Calu3 (cell line): ENCODE measurements at regions not wholly inside any gene's neighbourhood (a gene's known extent, or its start where the extent isn't known, plus 50 kb on each side); places are given as distances from the start of the nearest gene placed in this dataset.

Source experiments
- BruUV-seq: library from RNA; stranded (reverse); fragments of 400-500 nt; replicated peaks from 2 replicates; lab custom pipeline; 2021; lab: Mats Ljungman, UMichigan
- CTCF ChIA-PET: fragments of 300-600 bp; sonication (Branson Sonifier 250); formaldehyde crosslinking; loops from one replicate; lab custom pipeline; 2022; ENCODE audit warnings: antibody characterized with exemption; lab: Charles Lee
- DNase-seq: peaks from one replicate; pipeline ENCODE4 v3.0.0; 2022
- H3K27ac Mint-ChIP-seq: one replicate; pipeline ENCODE4 v1.8.0; 2022; ENCODE audit warnings: mixed read lengths; ENCODE audit not compliant: unreplicated experiment
- H3K27me3 Mint-ChIP-seq: one replicate; pipeline ENCODE4 v1.8.0; 2022; ENCODE audit warnings: mixed read lengths; ENCODE audit not compliant: unreplicated experiment
- H3K36me3 Mint-ChIP-seq: one replicate; pipeline ENCODE4 v1.8.0; 2022; ENCODE audit warnings: mild to moderate bottlenecking, moderate library complexity, mixed read lengths; ENCODE audit not compliant: insufficient read depth, unreplicated experiment
- H3K4me1 Mint-ChIP-seq: one replicate; pipeline ENCODE4 v1.8.0; 2022; ENCODE audit warnings: mild to moderate bottlenecking, low read depth, mixed read lengths; ENCODE audit not compliant: unreplicated experiment
- H3K4me3 Mint-ChIP-seq: one replicate; pipeline ENCODE4 v1.8.0; 2022; ENCODE audit warnings: mild to moderate bottlenecking, low read depth, moderate library complexity, mixed read lengths; ENCODE audit not compliant: unreplicated experiment
- H3K9me3 Mint-ChIP-seq: one replicate; pipeline ENCODE4 v1.8.0; 2022; ENCODE audit warnings: low read depth, mixed read lengths; ENCODE audit not compliant: unreplicated experiment
- intact Hi-C: fragments of 100-400 bp; cut with micrococcal nuclease; formaldehyde crosslinking; loops from one replicate; pipeline ENCODE4 v1.10.0; 2022; ENCODE audit not compliant: unreplicated experiment
- TF ChIP-seq, protein P1 (sequence below): fragments of 200-600 bp; IDR thresholded peaks from one replicate; pipeline ENCODE4 v1.8.0; 2022; ENCODE audit warnings: antibody characterized with exemption; ENCODE audit not compliant: unreplicated experiment

DNA sequence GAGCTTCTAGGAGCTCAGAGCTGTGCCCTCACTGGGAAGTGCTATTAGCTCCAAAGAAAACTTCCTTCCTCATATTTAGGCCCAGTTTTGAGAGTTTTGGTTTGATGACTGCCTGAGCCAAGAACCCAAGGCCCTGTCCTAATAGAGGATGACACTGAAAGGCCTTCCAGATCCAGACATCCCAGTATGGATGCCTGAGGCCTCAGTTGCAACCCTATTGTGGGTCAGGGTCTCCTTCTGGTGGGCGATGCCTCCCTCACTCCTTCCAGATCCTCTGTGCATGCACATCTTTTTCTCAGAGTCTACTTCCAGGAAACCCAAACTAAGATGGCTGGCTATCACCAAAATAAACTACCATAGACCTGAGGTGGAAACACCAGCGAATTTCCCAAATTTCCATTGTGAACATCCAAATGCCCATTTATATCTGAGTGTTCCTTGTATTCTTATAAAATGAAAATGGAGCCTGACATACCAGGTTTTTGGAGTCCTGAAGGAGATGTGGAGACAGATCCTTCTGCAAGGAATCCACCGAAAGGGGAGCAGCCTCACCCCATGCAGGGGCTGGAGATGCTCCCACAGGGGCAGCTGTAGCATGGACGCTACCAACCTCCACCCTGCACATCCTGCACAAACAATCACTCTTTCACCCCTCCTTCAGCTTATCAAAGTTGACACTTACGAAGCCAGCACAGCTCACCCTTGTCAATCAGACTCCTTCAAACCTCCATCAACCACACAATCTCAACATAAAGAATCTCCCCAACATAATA lies 61.1 kb downstream of the GGTLC2 start:
- DNase-seq = no peak
- BruUV-seq = no TSS peak
- intact Hi-C loops = no loop called here
- Mint-ChIP-seq H3K4me3 (no peak overlapping the region), H3K27me3 (no peaks in the 10 kb centered on the region), H3K4me1 (peaks cover 17% of the 10 kb centered on the region), H3K36me3 (no peaks in the 10 kb centered on the region), H3K27ac (no peak overlapping the region), H3K9me3 (no peaks in the 10 kb centered on the region)
- TF ChIP-seq, protein P1, sequence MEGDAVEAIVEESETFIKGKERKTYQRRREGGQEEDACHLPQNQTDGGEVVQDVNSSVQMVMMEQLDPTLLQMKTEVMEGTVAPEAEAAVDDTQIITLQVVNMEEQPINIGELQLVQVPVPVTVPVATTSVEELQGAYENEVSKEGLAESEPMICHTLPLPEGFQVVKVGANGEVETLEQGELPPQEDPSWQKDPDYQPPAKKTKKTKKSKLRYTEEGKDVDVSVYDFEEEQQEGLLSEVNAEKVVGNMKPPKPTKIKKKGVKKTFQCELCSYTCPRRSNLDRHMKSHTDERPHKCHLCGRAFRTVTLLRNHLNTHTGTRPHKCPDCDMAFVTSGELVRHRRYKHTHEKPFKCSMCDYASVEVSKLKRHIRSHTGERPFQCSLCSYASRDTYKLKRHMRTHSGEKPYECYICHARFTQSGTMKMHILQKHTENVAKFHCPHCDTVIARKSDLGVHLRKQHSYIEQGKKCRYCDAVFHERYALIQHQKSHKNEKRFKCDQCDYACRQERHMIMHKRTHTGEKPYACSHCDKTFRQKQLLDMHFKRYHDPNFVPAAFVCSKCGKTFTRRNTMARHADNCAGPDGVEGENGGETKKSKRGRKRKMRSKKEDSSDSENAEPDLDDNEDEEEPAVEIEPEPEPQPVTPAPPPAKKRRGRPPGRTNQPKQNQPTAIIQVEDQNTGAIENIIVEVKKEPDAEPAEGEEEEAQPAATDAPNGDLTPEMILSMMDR = no peak
- CTCF ChIA-PET = interaction anchor here (0.6 to 3.9 kb wide), 3 partner anchors 13 to 48 kb away, joined by 3 to 30 read pairs (median 4); no protein-coding TSS in a partner anchor

DNA sequence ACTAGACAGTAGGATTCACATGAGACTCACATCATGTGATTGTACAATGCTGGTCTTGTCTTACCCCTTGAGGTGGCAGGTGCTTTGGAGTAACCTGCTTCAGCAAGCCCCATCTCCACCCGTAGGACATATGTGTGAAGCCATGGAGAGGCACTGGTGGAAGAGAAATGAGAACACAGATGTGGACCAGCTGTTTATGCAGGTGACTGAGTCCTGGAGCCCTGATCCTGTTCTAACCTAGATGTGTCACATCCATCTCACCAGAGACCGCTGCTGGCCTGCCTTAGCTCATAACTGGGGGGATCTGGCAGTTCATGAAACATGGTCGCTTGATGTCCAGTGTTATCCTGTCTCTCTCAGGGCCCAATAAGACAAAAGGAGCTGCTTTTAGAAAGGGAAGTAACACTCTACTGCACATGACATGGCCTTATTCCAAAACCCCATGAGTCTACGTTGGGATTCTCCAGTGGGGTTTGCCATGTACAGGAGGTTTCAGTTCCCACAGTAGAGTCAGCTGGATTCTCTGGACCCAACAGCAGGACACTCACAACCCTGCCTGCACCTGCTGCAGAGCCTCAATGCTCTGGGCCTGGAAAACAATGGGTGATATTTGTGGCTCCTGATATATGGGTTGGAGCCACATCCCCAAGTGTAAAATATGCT lies 62.0 kb downstream of the GGTLC2 start:
- no peak for DNase-seq
- TF ChIP-seq, protein P1 = no peak
- H3K9me3 Mint-ChIP-seq = no peaks in the 10 kb centered on the region
- intact Hi-C loops = no loop called here
- no TSS peak for BruUV-seq
- H3K36me3 Mint-ChIP-seq = no peaks in the 10 kb centered on the region
- CTCF ChIA-PET = interaction anchor here (1.2 kb wide), 1 partner anchor 39 kb away, joined by 4 read pairs; no protein-coding TSS in a partner anchor
- H3K4me1 Mint-ChIP-seq = peaks cover 26% of the 10 kb centered on the region
- no peak overlapping the region for H3K27ac Mint-ChIP-seq
- no peaks in the 10 kb centered on the region for H3K27me3 Mint-ChIP-seq
- H3K4me3 Mint-ChIP-seq = no peak overlapping the region

DNA sequence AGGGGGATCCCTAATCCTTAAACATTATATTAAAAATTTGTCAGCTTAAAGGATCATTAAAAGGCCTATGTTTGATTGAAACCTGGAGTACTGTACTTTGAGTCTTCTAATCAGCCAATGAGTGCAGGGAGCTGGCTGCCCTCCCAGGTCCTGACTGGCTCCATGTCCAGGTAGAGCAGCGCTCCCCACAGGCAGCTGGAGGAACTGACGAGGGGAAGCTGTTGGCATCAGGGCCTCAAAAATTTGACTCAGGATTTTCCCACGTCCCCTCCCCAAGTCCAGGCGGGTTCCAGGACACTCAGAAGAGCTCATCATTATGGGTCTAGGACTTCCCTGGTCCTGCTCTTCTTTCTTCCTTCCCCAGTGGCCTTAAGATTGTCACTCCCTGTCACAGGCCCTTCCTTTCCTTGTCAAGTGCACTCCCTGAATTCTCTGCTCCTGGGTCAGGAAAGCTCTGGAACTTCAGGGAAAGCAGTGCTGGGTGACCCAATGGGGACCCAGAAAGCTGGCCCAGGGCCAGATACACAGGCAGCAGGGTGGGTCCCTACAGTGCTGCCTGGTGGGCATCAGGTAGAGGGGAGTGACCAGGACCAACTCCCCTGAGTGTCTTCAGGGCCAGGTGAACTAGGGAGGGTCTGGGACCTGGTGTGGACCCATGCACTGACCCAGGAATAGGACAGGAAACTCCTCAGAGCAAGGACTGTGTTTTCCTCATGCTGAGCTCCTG lies 65.5 kb downstream of the GGTLC2 start:
- no TSS peak for BruUV-seq
- Mint-ChIP-seq H3K36me3 (no peaks in the 10 kb centered on the region), H3K27me3 (no peaks in the 10 kb centered on the region), H3K4me3 (no peak overlapping the region), H3K9me3 (no peaks in the 10 kb centered on the region), H3K27ac (no peak overlapping the region), H3K4me1 (peaks cover 20% of the 10 kb centered on the region)
- TF ChIP-seq, protein P1 = peak; percentile 36
- CTCF ChIA-PET = interaction anchor here (0.9 to 2.4 kb wide), 7 partner anchors 8 to 174 kb away, joined by 3 to 9 read pairs (median 3); no protein-coding TSS in a partner anchor
- intact Hi-C loops = no loop called here
- no peak for DNase-seq
